ENCODE measurements at regions not wholly inside any gene's neighbourhood (a gene's known extent, or its start where the extent isn't known, plus 50 kb on each side); places are given as distances from the start of the nearest gene placed in this dataset.
"Not testable (repeated sequence)": the region's sequence is repeated elsewhere in the genome, so short reads cannot be mapped to it uniquely, and the experiment has no call there.

DNA sequence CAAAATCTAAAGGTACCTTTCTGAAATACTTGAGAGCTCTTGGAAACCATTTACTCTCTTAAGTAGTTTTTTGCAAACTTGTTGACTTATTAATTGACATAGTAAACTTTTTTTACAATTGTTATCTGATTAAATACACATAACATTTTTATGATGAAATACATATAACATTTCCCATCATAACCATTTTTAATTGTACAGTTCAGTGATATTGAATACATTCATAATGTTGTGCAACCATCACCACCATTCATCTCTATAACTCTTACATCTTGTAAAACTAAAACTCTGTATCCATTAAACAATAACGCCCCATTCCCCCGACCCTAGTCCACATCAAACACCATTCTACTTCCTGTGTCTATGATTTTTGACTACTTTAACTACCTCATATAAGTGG lies 95.7 kb upstream of the ZNF648 start:
- DNase-seq (ENCODE audit: low read depth) = no peak

DNA sequence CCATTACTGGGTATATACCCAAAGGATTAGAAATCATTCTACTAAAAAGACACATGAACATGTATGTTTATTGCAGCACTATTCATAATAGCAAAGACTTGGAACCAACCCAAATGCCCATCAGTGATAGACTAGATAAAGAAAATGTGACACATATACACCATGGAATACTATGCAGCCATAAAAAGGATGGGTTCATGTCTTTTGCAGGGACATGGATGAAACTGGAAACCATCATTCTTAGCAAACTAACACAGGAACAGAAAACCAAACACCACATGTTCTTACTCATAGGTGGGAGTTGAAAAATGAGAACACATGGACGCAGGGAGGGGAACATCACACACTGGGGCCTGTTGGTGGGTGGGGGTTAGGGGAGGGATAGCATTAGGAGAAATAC lies 92.9 kb upstream of the ZNF648 start:
- DNase-seq (ENCODE audit: low read depth) = not testable (repeated sequence)

GRCh38 chr1:182149411-182149965 lies 88.0 kb upstream of the ZNF648 start:
- DNase-seq (ENCODE audit: low read depth) = no peak

- DNase-seq (ENCODE audit: low read depth) = no peak
Measured at GRCh38 chr1:182147951-182148350, 86.4 kb upstream of the ZNF648 start.

DNA sequence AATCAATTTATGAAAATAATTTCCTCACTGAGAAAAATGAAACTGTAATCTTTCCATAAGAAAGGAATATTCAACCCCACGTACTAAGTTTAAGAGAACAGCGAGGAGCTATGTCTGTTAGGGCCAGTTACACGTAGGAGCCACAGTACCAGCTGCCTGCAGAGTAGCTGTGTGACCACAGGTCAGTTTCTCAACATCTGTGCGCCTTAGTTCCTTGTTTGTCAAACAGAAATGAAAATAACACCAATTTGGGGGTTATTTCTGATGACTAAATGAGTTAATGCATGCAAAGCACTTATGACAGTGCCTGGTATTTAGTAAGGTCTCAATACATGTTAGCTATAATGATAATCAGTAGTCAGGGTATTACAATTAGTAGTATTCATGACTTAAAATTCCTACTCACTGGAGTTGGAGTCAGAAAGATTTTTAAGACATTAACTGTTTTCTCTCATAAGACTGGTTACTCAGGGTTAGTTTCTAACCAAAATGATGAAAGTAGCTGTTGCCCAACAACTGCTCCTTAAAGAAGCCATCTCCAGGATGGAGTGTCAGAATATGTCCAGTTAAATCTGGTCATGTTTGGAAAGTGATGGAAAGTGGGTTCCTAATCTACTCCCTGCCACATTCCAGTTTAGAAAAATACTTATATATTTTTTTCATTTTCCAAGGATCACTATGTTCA lies 85.8 kb upstream of the ZNF648 start:
- no peak for DNase-seq (ENCODE audit: low read depth)

GRCh38 chr1:182146286-182146685 lies 84.8 kb upstream of the ZNF648 start:
- DNase-seq (ENCODE audit: low read depth) = no peak

GRCh38 chr1:182145441-182145840 lies 83.9 kb upstream of the ZNF648 start:
- no peak for DNase-seq (ENCODE audit: low read depth)

DNA sequence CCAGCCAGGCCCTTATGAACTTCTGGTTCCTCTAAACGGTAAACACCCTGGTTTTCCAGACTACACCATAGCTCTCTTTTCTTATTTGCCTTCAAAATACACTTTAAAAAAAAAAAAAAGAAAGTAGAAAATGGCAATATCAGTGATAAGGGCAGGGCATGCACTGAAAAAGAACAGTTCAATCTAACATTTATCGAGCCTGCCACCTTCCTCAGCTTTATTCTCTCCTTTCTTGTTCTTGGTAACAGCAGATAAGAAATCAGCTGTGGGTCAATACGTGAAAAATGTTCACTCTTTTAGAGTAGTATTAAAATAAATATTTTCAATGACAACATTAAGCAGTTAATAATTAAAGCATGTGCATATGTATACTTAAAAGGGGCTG lies 83.1 kb upstream of the ZNF648 start:
- no peak for DNase-seq (ENCODE audit: low read depth)

- DNase-seq (ENCODE audit: low read depth) = no peak
Measured at GRCh38 chr1:182143825-182144645, 82.5 kb upstream of the ZNF648 start.

DNA sequence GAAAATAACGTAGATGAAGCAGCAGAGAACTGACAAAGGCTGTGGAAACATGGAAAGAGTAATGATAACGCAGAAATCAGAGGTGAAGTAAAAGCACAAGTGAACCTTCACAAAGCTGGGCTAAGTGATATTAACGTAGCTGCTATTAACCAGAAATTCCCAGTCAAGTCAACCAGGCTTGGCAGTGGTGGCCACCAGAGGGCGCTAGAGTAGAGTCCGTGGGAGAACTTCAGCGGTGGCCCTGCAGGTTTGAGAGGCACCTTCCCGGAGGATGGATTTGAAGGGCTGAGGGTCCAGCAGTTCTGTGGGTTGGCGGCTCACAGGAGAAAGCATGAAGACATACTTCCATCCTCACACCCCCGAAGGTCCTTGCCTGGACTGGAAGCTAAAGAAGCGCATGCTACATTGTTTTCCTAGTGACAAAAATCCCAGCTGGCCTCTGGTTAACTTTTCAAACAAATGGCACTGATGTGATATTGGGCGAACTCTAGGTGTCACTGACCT lies 81.7 kb upstream of the ZNF648 start:
- peak; percentile 68 for DNase-seq (ENCODE audit: low read depth)

- no peak for DNase-seq (ENCODE audit: low read depth)
Measured at GRCh38 chr1:182142621-182143020, 81.1 kb upstream of the ZNF648 start.

DNA sequence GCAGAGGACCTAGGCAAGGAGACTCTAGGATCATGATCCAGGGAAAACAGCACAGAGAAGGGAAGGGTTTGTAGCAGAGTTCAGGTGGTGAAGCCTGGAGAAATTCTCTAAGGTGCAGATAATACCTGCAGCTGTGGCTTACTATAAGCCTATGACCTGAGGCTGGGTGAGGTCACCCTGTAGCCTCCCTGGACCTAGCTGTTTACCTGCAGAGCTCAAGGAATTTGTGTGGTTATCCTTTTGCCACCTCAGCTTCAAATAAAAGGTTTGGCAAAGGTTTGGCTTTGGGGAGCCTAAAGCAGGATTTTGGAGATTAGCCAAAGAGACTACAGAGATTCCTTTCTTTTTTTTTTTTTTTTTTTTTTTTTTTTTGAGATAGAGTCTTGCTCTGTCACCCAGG lies 79.5 kb upstream of the ZNF648 start:
- no peak for DNase-seq (ENCODE audit: low read depth)

GRCh38 chr1:182139496-182139895 lies 78.0 kb upstream of the ZNF648 start:
- DNase-seq (ENCODE audit: low read depth) = no peak

GRCh38 chr1:182137546-182137945 lies 76.0 kb upstream of the ZNF648 start:
- DNase-seq (ENCODE audit: low read depth) = no peak

DNA sequence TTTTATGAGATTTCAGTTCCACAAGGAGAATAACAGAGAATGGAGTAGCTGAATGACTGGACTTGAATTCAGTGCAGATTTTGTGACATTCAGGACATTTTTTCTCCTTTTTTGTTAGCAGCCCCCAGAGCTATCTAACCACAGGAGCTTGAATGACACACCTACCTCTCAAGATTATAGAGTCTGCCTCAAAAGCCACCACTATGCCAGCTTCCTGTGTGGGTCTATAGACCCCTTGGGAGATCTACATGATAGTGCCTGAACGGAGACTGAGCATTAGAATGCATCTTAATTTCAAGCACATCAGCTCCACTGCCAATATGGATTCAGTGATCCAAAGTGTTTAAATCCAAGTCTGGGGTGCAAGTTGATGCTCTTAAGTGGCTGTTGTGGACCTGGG lies 74.4 kb upstream of the ZNF648 start:
- DNase-seq (ENCODE audit: low read depth) = no peak

DNA sequence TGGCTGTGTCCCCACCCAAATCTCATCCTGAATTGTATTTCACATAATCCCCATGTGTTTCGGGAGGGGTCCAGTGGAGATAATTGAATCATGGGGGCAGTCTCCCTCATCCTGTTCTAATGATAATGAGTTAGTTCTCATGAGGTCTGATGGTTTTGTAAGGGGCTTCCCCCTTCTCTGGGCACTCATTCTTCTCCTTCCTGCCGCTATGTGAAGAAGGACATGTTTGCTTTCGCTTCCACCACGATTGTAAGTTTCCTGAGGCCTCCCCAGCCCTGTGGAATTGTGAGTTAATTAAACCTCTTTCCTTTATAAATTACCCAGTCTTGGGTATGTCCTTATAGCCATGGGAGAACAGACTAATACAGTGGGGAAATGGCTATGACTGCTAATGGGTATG lies 72.7 kb upstream of the ZNF648 start:
- no peak for DNase-seq (ENCODE audit: low read depth)

GRCh38 chr1:182133181-182133580 lies 71.7 kb upstream of the ZNF648 start:
- DNase-seq (ENCODE audit: low read depth) = no peak

DNA sequence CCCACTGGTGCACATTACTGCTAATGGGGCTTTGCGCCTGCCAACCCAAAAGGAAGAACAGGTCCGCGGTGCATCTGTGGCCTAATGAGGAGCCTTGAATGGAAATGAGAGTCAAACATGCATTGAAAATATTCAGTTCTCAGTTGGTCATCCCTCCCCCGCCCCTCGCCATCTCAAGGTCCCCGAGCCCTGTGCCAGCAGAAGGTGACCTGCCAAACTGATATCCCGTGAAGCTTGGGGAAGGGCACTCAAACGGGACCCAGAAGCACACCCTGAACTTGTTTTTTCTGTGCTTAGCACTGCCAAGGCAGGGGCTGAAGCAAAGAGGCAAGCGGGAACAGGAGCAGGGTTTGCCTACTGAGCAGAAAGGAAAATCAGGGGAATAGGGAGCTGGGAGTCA lies 67.9 kb upstream of the ZNF648 start:
- no peak for DNase-seq (ENCODE audit: low read depth)

DNA sequence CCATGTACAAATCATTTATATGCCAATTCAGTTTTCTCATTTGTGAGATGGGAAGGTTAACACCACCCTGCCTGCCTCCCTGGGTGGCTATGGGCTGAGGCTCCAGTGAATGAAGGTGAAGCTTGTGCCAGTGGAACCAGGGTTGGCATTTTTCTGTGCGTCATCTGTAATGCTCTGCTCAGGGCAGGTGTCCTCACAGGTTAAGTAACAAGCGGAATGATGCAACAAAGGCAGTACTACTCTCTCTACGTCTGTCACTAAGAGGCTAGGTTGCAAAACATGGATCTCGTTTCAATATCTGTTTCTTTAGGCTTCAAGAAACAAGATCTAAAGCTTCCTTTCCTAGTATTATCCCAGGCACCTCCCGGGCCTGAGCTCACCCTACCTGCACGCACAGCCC lies 67.0 kb upstream of the ZNF648 start:
- DNase-seq (ENCODE audit: low read depth) = no peak

GRCh38 chr1:182127656-182128055 lies 66.1 kb upstream of the ZNF648 start:
- DNase-seq (ENCODE audit: low read depth) = no peak

GRCh38 chr1:182126272-182126800 lies 64.8 kb upstream of the ZNF648 start:
- no peak for DNase-seq (ENCODE audit: low read depth)

DNA sequence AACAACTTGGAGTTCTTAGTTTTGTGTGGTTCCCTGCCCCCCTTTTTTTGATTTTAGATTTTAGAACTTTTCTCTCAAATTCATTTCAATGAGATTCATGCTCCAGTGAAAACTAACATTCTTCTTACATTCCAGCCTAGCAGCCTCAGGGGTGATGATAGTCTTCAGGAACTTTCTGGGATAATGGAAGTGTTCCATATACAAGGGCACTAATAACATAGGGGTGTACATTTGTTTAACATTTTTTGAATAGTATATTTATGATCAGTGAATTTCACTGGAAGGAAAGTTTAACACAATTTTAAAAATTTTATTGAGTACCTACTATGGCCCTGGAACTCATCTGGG lies 61.4 kb upstream of the ZNF648 start:
- DNase-seq (ENCODE audit: low read depth) = no peak

DNA sequence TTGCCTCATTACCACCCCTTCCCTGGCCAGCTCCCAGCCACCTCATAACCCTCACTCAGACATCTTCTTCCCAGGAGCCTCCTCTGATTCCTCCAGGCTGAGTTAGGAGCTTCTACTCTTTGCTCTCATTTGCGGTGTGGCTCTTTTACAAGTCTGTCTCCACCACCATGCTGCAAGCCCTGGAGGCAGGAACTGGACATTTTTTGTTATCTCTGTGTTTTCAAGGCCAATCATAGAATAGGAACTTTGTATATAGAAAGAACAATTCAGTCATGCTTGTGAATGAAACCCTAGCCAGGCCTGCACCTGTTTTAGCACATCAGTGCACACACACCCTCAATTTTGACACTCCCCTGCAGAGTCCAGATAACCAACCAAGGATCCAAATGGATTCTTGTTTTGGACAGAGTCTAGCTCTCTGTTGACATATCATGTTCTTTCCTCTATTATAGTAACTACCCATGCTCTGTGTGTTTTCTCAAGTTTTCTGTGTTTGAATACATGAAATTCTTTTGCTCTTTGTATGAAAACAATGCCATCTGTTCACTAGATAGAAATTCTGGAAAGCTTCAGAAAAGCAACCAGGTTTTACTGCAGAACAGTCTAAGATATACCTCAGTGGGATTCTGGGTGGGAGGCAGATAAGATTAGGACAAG lies 60.9 kb upstream of the ZNF648 start:
- DNase-seq (ENCODE audit: low read depth) = no peak

All from activated T-helper 1 cell treated with Interleukin-2 at 50 U/mL for 16 hours (primary cell).